H1 (cell line): ENCODE measurements at regions not wholly inside any gene's neighbourhood (a gene's known extent, or its start where the extent isn't known, plus 50 kb on each side); places are given as distances from the start of the nearest gene placed in this dataset.

ENCODE experiments used
- TF ChIP-seq, protein P1 (sequence below): fragments of 300-600 bp; sonication (generic); IDR thresholded peaks from 2 replicates; pipeline ENCODE4 v1.7.1; 2012; ENCODE audit warnings: low read length, moderate library complexity, mild to moderate bottlenecking, inconsistent platforms; ENCODE audit not compliant: insufficient replicate concordance

DNA sequence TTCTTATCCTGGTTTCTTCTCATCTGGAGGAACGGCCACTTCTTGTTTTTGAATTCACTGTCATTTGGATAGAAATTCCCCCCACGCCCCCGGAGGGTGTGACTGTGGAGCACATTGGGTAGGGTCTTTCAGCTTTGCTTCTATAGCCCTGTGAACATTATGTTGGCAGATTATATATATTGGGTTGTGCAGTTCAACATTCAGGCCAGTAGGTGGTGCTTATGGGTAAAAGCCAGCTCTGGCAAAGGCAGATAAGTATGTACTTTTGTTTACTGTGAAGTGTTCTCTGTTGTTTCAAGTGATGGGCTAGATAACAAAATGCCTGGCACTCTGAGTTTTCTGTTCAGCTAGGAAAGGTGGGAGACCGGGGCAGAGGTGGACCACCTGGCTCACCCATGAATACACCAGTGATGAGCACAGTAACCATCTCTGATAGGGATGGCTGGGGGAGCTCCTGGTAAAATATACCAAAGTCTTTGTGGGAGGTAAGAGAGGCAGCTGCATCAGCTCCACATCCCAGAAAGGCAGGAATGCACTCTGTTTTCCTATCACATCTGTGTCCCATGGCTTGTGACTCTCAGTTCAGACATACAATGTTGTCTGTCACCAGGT lies 1348.2 kb upstream of the RAG2 start (continued):
- TF ChIP-seq, protein P1, sequence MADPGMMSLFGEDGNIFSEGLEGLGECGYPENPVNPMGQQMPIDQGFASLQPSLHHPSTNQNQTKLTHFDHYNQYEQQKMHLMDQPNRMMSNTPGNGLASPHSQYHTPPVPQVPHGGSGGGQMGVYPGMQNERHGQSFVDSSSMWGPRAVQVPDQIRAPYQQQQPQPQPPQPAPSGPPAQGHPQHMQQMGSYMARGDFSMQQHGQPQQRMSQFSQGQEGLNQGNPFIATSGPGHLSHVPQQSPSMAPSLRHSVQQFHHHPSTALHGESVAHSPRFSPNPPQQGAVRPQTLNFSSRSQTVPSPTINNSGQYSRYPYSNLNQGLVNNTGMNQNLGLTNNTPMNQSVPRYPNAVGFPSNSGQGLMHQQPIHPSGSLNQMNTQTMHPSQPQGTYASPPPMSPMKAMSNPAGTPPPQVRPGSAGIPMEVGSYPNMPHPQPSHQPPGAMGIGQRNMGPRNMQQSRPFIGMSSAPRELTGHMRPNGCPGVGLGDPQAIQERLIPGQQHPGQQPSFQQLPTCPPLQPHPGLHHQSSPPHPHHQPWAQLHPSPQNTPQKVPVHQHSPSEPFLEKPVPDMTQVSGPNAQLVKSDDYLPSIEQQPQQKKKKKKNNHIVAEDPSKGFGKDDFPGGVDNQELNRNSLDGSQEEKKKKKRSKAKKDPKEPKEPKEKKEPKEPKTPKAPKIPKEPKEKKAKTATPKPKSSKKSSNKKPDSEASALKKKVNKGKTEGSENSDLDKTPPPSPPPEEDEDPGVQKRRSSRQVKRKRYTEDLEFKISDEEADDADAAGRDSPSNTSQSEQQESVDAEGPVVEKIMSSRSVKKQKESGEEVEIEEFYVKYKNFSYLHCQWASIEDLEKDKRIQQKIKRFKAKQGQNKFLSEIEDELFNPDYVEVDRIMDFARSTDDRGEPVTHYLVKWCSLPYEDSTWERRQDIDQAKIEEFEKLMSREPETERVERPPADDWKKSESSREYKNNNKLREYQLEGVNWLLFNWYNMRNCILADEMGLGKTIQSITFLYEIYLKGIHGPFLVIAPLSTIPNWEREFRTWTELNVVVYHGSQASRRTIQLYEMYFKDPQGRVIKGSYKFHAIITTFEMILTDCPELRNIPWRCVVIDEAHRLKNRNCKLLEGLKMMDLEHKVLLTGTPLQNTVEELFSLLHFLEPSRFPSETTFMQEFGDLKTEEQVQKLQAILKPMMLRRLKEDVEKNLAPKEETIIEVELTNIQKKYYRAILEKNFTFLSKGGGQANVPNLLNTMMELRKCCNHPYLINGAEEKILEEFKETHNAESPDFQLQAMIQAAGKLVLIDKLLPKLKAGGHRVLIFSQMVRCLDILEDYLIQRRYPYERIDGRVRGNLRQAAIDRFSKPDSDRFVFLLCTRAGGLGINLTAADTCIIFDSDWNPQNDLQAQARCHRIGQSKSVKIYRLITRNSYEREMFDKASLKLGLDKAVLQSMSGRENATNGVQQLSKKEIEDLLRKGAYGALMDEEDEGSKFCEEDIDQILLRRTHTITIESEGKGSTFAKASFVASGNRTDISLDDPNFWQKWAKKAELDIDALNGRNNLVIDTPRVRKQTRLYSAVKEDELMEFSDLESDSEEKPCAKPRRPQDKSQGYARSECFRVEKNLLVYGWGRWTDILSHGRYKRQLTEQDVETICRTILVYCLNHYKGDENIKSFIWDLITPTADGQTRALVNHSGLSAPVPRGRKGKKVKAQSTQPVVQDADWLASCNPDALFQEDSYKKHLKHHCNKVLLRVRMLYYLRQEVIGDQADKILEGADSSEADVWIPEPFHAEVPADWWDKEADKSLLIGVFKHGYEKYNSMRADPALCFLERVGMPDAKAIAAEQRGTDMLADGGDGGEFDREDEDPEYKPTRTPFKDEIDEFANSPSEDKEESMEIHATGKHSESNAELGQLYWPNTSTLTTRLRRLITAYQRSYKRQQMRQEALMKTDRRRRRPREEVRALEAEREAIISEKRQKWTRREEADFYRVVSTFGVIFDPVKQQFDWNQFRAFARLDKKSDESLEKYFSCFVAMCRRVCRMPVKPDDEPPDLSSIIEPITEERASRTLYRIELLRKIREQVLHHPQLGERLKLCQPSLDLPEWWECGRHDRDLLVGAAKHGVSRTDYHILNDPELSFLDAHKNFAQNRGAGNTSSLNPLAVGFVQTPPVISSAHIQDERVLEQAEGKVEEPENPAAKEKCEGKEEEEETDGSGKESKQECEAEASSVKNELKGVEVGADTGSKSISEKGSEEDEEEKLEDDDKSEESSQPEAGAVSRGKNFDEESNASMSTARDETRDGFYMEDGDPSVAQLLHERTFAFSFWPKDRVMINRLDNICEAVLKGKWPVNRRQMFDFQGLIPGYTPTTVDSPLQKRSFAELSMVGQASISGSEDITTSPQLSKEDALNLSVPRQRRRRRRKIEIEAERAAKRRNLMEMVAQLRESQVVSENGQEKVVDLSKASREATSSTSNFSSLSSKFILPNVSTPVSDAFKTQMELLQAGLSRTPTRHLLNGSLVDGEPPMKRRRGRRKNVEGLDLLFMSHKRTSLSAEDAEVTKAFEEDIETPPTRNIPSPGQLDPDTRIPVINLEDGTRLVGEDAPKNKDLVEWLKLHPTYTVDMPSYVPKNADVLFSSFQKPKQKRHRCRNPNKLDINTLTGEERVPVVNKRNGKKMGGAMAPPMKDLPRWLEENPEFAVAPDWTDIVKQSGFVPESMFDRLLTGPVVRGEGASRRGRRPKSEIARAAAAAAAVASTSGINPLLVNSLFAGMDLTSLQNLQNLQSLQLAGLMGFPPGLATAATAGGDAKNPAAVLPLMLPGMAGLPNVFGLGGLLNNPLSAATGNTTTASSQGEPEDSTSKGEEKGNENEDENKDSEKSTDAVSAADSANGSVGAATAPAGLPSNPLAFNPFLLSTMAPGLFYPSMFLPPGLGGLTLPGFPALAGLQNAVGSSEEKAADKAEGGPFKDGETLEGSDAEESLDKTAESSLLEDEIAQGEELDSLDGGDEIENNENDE = no peak
